ENCODE measurements at regions not wholly inside any gene's neighbourhood (a gene's known extent, or its start where the extent isn't known, plus 50 kb on each side); places are given as distances from the start of the nearest gene placed in this dataset.

GRCh38 chr7:136496551-136496950, 371.9 kb upstream of the CHRM2 start:
- no peak for DNase-seq (ENCODE audit: low spot score)
- in situ Hi-C loops (cut with MboI; ENCODE audit: low pct_unique_long_range_greater_than_20kb, low sequenced_read_pairs, unreplicated experiment): no loop called here
- TF ChIP-seq, protein P1, sequence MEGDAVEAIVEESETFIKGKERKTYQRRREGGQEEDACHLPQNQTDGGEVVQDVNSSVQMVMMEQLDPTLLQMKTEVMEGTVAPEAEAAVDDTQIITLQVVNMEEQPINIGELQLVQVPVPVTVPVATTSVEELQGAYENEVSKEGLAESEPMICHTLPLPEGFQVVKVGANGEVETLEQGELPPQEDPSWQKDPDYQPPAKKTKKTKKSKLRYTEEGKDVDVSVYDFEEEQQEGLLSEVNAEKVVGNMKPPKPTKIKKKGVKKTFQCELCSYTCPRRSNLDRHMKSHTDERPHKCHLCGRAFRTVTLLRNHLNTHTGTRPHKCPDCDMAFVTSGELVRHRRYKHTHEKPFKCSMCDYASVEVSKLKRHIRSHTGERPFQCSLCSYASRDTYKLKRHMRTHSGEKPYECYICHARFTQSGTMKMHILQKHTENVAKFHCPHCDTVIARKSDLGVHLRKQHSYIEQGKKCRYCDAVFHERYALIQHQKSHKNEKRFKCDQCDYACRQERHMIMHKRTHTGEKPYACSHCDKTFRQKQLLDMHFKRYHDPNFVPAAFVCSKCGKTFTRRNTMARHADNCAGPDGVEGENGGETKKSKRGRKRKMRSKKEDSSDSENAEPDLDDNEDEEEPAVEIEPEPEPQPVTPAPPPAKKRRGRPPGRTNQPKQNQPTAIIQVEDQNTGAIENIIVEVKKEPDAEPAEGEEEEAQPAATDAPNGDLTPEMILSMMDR (IDR thresholded peaks at IDR 0.05; ENCODE audit: extremely low read depth, insufficient read depth, missing control alignments): no peak

GRCh38 chr7:136495081-136495480, 373.4 kb upstream of the CHRM2 start:
- TF ChIP-seq, protein P1 (IDR thresholded peaks at IDR 0.05; ENCODE audit: extremely low read depth, insufficient read depth, missing control alignments): no peak
- in situ Hi-C loops (cut with MboI; ENCODE audit: low pct_unique_long_range_greater_than_20kb, low sequenced_read_pairs, unreplicated experiment): no loop called here
- DNase-seq (ENCODE audit: low spot score): no peak

- in situ Hi-C loops (cut with MboI; ENCODE audit: low pct_unique_long_range_greater_than_20kb, low sequenced_read_pairs, unreplicated experiment): no loop called here
- TF ChIP-seq, protein P1 (IDR thresholded peaks at IDR 0.05; ENCODE audit: extremely low read depth, insufficient read depth, missing control alignments): no peak
- DNase-seq (ENCODE audit: low spot score): no peak
Measured at GRCh38 chr7:136492366-136492765, 376.1 kb upstream of the CHRM2 start.

- no peak for DNase-seq (ENCODE audit: low spot score)
- TF ChIP-seq, protein P1 (IDR thresholded peaks at IDR 0.05; ENCODE audit: extremely low read depth, insufficient read depth, missing control alignments): no peak
- in situ Hi-C loops (cut with MboI; ENCODE audit: low pct_unique_long_range_greater_than_20kb, low sequenced_read_pairs, unreplicated experiment): no loop called here
Measured at GRCh38 chr7:136489808-136490207, 378.6 kb upstream of the CHRM2 start.

DNA sequence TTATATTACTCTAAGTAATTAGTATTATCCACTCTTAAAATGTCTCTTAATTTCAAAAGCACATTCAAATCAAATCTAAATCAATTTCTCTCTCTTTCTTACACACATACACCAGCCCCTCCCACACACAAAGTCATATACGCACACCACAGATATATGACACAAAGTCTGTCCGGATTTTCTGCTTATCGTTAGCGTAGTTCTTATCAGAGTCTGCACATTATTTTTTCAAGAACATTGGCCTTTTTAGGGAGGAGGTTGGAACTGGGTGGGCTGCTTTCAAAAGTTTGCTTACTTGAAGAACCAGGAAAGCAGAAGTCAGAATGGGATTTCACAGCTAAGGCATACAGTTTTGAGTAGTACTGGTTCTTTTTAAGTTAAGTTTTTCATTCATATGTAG, 387.6 kb upstream of the CHRM2 start:
- in situ Hi-C loops (cut with MboI; ENCODE audit: low pct_unique_long_range_greater_than_20kb, low sequenced_read_pairs, unreplicated experiment): no loop called here

DNA sequence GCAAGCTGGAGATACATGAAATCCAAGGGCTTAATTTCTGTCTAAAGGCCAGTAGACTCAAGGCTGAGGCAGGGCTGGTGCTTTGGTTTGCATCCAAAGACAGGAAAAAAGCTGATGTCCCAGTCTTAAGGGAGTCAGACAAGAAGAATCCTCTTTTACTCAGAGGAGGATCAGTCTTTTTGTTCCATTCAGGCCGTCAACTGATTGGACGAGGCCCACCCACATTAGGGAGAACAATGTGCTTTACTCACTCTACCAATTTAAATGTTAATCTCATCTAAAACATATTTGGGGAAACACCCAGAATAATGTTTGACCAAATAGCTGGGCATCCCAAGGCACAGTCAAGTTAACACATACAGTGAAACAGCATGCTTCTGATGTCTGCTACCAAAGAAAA, 388.5 kb upstream of the CHRM2 start:
- in situ Hi-C loops (cut with MboI; ENCODE audit: low pct_unique_long_range_greater_than_20kb, low sequenced_read_pairs, unreplicated experiment): no loop called here
- TF ChIP-seq, protein P1 (IDR thresholded peaks at IDR 0.05; ENCODE audit: extremely low read depth, insufficient read depth, missing control alignments): no peak
- no peak for DNase-seq (ENCODE audit: low spot score)

More for the DNA sequence above, 387.6 kb upstream of the CHRM2 start:
- TF ChIP-seq, protein P1 (IDR thresholded peaks at IDR 0.05; ENCODE audit: extremely low read depth, insufficient read depth, missing control alignments): no peak
- no peak for DNase-seq (ENCODE audit: low spot score)

- TF ChIP-seq, protein P1 (IDR thresholded peaks at IDR 0.05; ENCODE audit: extremely low read depth, insufficient read depth, missing control alignments): no peak
- in situ Hi-C loops (cut with MboI; ENCODE audit: low pct_unique_long_range_greater_than_20kb, low sequenced_read_pairs, unreplicated experiment): no loop called here
- no peak for DNase-seq (ENCODE audit: low spot score)
Measured at GRCh38 chr7:136470179-136470578, 398.3 kb upstream of the CHRM2 start.

All from GM13977 (cell line).